NCI-H82 (cell line): ENCODE measurements at regions not wholly inside any gene's neighbourhood (a gene's known extent, or its start where the extent isn't known, plus 50 kb on each side); places are given as distances from the start of the nearest gene placed in this dataset.
"Not testable (repeated sequence)": the region's sequence is repeated elsewhere in the genome, so short reads cannot be mapped to it uniquely, and the experiment has no call there.

Experiments
- DNase-seq: peaks from one replicate; lab custom pipeline; 2025; lab: John Stamatoyannopoulos, UW

DNA sequence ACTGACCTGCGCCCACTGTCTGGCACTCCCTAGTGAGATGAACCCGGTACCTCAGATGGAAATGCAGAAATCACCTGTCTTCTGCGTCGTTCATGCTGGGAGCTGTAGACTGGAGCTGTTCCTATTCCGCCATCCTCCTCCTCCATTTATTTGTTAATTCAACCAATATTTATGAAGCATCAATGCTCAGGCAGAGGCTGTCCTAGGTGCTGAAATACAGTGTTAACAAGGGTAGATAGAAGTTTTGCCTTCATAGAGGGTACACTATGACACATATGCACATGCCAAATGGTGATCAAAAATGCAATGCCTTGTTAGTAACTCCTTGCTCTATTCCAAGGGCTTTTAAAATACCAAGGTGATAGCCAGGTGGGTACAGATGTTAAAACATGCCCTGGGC lies 166.0 kb upstream of the CCL2 start:
- DNase-seq: not testable (repeated sequence)

DNA sequence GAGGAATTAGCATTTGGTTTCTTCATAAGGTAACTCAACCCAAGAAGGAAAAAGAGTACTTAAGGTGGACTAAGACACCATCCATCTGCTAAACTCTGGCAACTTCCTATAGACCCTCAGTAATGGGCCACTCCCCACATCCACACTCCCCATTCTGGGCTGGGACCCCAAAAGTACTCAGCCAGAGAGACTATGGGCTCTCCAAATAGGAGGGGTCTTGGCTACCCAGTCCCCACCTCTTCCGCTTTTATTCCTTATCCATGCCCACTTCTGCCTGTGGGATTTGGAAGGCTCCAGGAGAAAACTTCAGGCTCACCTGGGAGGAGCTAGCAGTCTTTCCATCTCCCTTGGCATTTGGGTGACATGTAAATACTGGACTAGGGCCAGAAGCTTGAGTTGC lies 164.5 kb upstream of the CCL2 start:
- DNase-seq: no peak

DNA sequence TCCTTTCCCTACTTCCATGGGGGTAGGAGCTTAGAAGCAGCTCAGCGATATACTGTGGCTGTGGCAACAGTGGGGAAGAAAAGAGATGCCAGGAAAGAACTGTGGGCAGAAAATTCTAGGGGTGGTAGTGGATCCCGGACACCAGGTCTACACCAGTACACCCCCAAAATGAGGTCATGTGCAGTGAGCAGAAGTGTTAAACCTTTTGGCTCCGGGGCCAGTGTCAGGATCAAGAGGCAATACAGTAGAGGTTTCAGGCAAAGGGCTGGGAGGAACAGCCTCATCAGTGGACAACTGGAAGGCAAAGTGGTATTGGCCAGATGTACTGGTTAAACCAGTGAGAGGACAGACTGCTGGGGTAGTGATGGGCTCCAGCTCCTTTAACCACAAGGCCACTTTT lies 163.1 kb upstream of the CCL2 start:
- DNase-seq: no peak

DNA sequence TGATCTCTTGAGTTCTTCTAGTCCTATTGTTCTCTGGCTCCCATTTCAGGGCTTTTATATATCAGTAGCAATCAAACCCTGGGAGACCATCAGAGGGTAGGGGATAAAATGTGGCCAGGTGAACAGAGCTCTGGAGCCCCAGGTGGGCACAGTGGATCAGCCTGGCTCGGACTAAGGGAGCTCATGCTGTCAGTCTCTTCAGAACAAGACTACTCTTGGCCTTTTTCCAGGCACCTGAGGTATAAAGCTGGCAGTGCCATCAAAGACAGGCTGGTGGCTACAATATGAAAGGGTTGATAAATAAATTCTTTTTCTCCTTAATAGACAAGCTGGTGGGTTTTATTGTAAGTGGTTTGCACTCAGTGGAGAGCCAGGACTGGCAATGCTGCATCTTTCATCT lies 160.0 kb upstream of the CCL2 start:
- DNase-seq: no peak

DNA sequence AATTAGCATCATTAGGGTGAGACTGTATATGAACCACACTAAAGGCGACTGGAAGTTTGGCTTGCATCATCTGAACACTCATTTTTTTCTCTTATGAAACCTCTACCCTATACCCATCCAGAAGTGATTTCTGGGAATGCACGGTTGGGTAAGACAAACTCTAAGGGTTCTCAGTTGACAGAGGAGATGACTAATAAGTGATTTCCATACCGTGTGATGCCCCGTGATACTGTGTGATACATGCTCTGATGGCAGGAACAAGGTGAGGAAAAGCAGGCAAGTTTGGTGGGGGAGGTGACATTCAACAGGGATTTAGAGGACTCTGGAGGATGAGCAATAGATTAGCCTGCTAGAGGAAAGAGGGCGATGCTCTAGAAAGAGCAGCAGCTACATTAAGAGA lies 156.4 kb upstream of the CCL2 start:
- DNase-seq: no peak

- no peak for DNase-seq
These were observed 155.1 kb upstream of the CCL2 start for GRCh38 chr17:34099859-34100515.

DNA sequence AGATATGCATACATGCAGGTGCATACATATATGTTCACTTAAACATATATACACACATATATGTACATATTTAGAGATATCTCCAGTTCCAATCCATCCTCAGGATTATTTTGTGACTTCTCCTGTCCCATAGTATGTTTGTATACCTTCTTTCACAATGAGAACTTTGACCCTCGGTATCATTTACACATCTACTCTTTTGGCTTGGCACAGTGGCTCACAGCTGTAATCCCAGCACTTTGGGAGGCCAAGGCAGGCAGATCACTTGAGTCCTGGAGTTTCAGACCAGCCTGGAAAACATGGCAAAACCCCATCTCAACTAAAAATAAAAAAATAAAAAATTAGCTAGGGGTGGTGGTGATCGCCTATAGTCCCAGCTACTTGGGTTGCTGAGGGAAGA lies 148.1 kb upstream of the CCL2 start:
- no peak for DNase-seq

DNA sequence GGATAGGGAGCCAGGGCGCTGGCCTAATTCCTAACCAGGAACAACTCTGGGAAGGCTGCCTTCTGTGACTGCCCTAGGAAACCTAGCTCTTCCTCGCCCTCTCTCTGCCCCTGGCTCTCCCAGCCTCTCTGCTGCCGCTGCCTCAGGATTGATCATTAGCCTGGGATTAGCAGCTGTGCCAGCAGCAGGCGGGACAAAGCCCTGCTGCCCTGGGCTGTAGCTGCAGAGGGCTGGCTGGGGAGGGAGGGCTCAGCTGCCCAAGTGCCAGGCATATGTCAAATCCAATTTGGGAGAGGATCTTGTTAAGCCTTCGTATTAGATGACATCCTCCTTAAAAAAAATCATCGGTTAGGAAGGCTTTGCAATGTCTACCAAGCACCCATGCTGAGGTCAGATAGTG lies 144.8 kb upstream of the CCL2 start:
- peak; percentile 100 for DNase-seq

DNA sequence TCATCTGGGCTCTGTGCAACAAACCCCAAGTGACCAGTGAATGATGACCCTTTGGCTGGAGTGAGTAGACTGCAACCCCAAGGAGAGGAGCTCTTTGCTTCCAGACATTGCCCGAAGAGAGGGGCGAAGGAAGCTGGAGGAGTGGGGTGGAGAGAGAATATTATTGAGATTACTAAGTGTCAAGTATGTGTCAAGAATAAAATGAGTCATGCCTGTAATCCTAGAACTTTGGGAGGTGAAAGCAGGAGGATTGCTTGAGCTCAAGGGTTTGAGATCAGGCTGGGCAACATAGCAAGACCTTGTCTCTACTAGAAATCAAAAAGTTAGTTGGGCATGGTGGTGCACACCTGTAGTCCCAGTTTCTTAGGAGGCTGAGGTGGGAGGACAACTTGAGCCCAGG lies 142.0 kb upstream of the CCL2 start:
- DNase-seq: no peak

DNA sequence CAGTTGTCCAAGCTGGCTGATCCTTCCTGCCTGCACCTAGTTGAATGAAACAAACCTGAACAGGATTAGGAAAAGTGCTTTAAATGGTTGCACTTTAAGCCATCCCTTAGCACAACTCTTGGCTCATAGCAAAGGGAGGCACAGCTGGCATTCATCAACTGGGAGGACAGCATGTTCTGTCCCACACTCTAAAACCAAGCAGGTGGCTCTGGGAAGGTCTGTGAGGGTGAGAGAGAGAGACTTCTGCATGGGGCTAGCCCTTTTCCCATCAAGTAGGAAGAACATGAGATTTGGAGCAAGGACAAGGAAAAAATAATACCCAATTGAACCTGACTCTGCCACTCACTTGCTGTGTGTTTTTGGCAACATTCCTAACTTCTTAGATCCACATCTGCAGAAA lies 140.9 kb upstream of the CCL2 start:
- peak; percentile 67 for DNase-seq

GRCh38 chr17:34116306-34116705 lies 138.8 kb upstream of the CCL2 start:
- no peak for DNase-seq

DNA sequence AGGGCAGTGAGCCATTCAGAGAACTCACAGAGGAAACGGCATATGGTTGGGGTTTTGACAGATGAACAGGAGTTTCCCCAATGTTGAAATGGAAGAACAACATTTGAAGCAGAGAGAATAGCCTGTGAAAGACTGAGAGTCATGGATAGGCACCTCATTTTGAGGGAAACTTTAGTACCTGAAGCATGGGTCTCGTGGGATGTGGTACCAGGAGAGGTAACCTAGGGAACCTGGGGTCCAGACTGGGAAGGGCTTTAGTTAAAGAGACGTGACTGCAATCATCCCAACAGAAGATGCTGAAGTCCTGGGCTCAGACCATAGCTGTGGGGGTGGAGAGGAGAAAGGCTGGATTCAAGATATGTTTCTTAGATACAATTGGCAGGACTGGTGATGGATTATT lies 137.8 kb upstream of the CCL2 start:
- no peak for DNase-seq

DNA sequence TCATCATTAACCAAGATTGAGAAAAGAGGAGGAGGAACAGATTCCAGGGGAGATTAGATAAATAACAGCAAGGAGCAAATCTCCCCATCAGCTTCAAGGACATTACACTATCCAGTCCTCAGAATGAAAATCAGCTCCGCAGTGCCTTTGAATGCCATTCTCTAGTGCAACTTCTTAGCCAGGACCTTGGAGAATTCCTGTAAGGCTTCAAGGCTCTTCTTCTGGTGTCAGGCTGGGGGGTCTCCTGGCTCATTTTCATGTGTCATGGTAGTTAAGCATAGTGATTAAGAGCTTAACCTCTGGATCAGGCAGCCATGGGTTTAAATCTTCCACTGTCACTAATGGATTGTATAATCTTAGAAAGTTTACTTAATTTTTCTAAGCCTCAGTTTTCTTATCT lies 137.3 kb upstream of the CCL2 start:
- DNase-seq: peak; percentile 90

GRCh38 chr17:34118564-34118963 lies 136.5 kb upstream of the CCL2 start:
- DNase-seq: no peak

GRCh38 chr17:34121311-34121710 lies 133.8 kb upstream of the CCL2 start:
- DNase-seq: no peak

GRCh38 chr17:34122515-34122914 lies 132.6 kb upstream of the CCL2 start:
- peak; percentile 12 for DNase-seq

DNA sequence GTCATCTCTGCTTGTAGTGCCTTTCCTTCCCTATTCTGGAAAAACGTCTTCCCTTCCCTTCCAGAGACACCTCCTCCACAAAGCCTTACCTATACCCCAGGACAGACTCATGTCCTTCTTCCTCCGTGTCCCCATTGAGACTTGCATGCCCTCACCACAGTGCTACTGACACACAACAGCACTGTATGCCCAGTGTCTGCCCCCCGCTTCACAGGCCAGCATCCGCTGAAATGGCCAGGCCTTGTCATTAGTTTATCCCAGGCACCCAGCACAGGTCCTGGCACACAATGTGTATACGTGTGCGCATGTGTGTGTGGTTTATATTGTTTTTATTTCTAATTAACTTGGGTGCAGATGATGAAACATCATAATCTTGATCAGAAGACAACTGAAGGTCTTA lies 130.1 kb upstream of the CCL2 start:
- no peak for DNase-seq

GRCh38 chr17:34125921-34126320 lies 129.2 kb upstream of the CCL2 start:
- peak; percentile 49 for DNase-seq

DNA sequence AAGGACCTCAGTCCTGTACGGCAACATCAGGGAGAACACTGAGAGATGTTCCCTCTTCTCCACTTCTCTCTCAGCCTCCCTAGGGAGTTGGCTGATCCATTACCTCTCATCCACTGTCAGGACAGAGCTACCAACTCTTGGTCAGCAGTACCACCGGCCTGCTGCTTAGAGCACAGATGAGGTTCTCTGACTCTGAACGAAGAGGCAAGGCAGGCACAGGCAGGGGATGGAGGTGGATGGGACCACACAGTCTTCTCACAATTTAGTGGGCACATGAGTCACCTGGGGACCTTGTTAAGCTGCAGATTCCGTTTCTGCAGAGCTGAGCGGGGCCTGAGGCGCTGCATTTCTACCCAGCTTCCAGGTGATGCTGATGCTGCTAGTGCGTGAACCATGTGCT lies 128.6 kb upstream of the CCL2 start:
- no peak for DNase-seq

- DNase-seq: no peak
These were observed 128.1 kb upstream of the CCL2 start for GRCh38 chr17:34126965-34127364.

GRCh38 chr17:34130544-34130943 lies 124.5 kb upstream of the CCL2 start:
- DNase-seq: no peak

DNA sequence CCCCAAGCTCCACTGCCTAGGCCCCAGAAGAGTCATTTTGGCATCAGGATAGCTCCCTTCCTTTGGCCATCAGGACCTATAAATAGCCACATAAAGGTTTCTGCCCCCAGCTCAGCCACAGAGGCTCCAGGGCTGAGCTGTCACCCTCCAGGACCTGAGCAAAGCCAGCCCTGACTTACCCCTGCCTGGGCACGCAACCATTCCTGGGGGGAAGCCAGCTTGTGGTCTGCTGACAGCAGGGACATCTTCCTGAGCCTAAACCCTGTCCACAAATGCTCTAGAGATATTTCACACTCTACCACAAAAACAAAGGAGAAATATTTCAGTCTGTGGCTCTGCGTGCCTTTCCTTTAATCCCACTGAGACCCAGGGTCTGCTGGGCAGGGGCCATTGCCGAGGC lies 123.7 kb upstream of the CCL2 start:
- no peak for DNase-seq

- no peak for DNase-seq
These were observed 121.7 kb upstream of the CCL2 start for GRCh38 chr17:34133350-34133749.

GRCh38 chr17:34135841-34136240 lies 119.2 kb upstream of the CCL2 start:
- no peak for DNase-seq

DNA sequence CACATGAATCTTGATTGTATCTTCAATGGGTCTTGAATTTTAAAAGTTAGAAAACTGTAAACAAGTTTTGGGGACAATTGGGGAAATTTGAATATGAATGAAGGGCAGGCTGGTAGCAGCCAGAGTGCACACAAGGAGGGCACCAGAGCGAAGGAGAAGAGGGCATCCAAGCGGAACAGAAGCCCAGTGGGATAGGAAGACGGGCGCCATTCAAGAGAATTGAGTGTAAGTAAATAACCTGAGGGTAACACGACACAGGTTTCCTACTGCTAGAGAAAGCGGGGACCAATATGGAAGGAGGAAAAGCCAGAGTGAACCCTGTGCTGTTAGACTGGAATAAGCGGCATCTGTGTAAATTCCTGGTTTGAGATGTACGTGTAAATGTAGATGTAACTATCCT lies 115.1 kb upstream of the CCL2 start:
- no peak for DNase-seq
